GM23248 (cell line): ENCODE measurements at regions not wholly inside any gene's neighbourhood (a gene's known extent, or its start where the extent isn't known, plus 50 kb on each side); places are given as distances from the start of the nearest gene placed in this dataset.

ENCODE experiments used
- DNase-seq: peaks from one replicate; pipeline ENCODE4 v3.0.0-alpha.2; 2015
- H2AFZ ChIP-seq: fragments of 200-600 bp; sonication (generic); 2 replicates; pipeline ENCODE4 v1.6.1; 2016; ENCODE audit warnings: antibody characterized with exemption
- H3F3A ChIP-seq: fragments of 200-600 bp; sonication (generic); 2 replicates; pipeline ENCODE4 v1.6.1; 2016; ENCODE audit warnings: mild to moderate bottlenecking, antibody characterized with exemption, mixed run types; ENCODE audit not compliant: insufficient read depth
- H3K27ac ChIP-seq: fragments of 200-600 bp; sonication (generic); 2 replicates; pipeline ENCODE4 v1.5.1; 2016; ENCODE audit warnings: mild to moderate bottlenecking
- H3K27me3 ChIP-seq: fragments of 200-600 bp; sonication (generic); replicated peaks from 2 replicates; pipeline ENCODE4 v1.6.1; 2016; ENCODE audit warnings: mild to moderate bottlenecking; ENCODE audit not compliant: insufficient read depth
- H3K36me3 ChIP-seq: fragments of 200-600 bp; sonication (generic); 2 replicates; pipeline ENCODE4 v1.6.1; 2016; ENCODE audit warnings: low read depth, mild to moderate bottlenecking
- H3K4me1 ChIP-seq: fragments of 200-600 bp; sonication (generic); 2 replicates; pipeline ENCODE4 v1.6.1; 2016; ENCODE audit warnings: mild to moderate bottlenecking; ENCODE audit not compliant: insufficient read depth
- H3K4me2 ChIP-seq: fragments of 200-600 bp; sonication (generic); one replicate; pipeline ENCODE4 v1.6.1; 2016; ENCODE audit warnings: mild to moderate bottlenecking; ENCODE audit not compliant: unreplicated experiment
- H3K4me3 ChIP-seq: fragments of 200-600 bp; sonication (generic); 2 replicates; pipeline ENCODE4 v1.5.1; 2016; ENCODE audit warnings: mild to moderate bottlenecking
- H3K79me2 ChIP-seq: fragments of 200-600 bp; sonication (generic); 2 replicates; pipeline ENCODE4 v1.6.1; 2016; ENCODE audit warnings: mild to moderate bottlenecking; ENCODE audit not compliant: insufficient read depth
- H3K9ac ChIP-seq: fragments of 200-600 bp; sonication (generic); 2 replicates; pipeline ENCODE4 v1.6.1; 2016; ENCODE audit warnings: mild to moderate bottlenecking
- H3K9me2 ChIP-seq: fragments of 200-600 bp; sonication (generic); 2 replicates; pipeline ENCODE4 v1.6.1; 2016; ENCODE audit warnings: mixed run types, mild to moderate bottlenecking, moderate library complexity; ENCODE audit not compliant: insufficient read depth
- H3K9me3 ChIP-seq: fragments of 200-600 bp; sonication (generic); one replicate; pipeline ENCODE4 v1.6.1; 2017; ENCODE audit warnings: low read depth
- H4K20me1 ChIP-seq: fragments of 200-600 bp; sonication (generic); 2 replicates; pipeline ENCODE4 v1.6.0; 2016; ENCODE audit not compliant: insufficient read depth
- EZH2 ChIP-seq: fragments of 200-600 bp; sonication (generic); IDR thresholded peaks from 2 replicates; pipeline ENCODE4 v1.6.1; 2018; ENCODE audit warnings: antibody characterized with exemption, mild to moderate bottlenecking; ENCODE audit not compliant: insufficient read depth, poor library complexity, severe bottlenecking
- EZH2phosphoT487 ChIP-seq: fragments of 200-600 bp; sonication (generic); IDR thresholded peaks from 2 replicates; pipeline ENCODE4 v1.6.1; 2018; ENCODE audit warnings: antibody characterized with exemption, moderate library complexity, mild to moderate bottlenecking, low read depth; ENCODE audit not compliant: insufficient read depth
- WGBS, 2 experiments: methylation state at CpG; one replicate each; pipeline ENCODE4 v1.1.6; 2015 to 2017; ENCODE audit warnings: low lambda C conversion rate in 2 of 2, low coverage in 1 of 2; ENCODE audit errors: missing lambda C conversion rate in 2 of 2; 5-methylcytosine and 5-hydroxymethylcytosine counted together
- in situ Hi-C: fragments of 300-500 bp; cut with MboI; formaldehyde crosslinking; loops from 2 replicates; pipeline ENCODE4 v1.15.0; 2020

GRCh38 chr10:47078393-47079203 lies 167.4 kb downstream of the PTPN20 start:
- in situ Hi-C loops: no loop called here
- no peak overlapping the region for H2AFZ ChIP-seq
- H3K9me2 ChIP-seq: no peaks in the 10 kb centered on the region
- no peaks in the 10 kb centered on the region for H3F3A ChIP-seq
- H3K4me1 ChIP-seq: no peaks in the 10 kb centered on the region
- no peaks in the 10 kb centered on the region for H3K36me3 ChIP-seq
- H3K4me3 ChIP-seq: no peak overlapping the region
- H3K9me3 ChIP-seq: no peaks in the 10 kb centered on the region
- 64 to 72% methylated on average over 8 of the region's 8 CpGs for WGBS, 2 experiments
- no peak overlapping the region for H3K27ac ChIP-seq
- no peak overlapping the region for H3K9ac ChIP-seq
- no peak for DNase-seq
- H3K27me3 ChIP-seq: peaks cover 19% of the 10 kb centered on the region
- no peaks in the 10 kb centered on the region for H4K20me1 ChIP-seq
- H3K4me2 ChIP-seq: no peak overlapping the region
- H3K79me2 ChIP-seq: no peaks in the 10 kb centered on the region
- TF ChIP-seq EZH2 (no peak), EZH2phosphoT487 (no peak)

DNA sequence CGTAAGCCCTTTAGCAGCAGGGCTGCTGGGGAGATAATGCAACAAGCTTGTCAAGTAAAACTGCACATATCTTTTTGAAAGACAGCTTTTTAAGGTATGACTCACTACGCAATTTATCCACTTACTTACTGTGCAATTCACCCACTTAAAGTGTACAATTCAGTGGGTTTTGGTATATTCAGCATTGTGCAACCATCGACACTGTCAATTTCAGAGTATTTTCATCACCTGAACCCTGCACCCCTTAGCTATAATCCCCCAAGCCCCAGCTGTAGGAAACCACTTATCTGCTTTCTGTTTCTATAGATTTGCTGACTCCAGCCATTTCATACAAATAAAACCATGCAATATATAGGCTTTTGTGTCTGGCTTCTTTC lies 168.0 kb downstream of the PTPN20 start:
- H3K79me2 ChIP-seq: no peaks in the 10 kb centered on the region
- H3K9ac ChIP-seq: no peak overlapping the region
- no peak for DNase-seq
- no peaks in the 10 kb centered on the region for H3K36me3 ChIP-seq
- in situ Hi-C loops: no loop called here
- no peaks in the 10 kb centered on the region for H3F3A ChIP-seq
- no peaks in the 10 kb centered on the region for H3K9me3 ChIP-seq
- H3K4me1 ChIP-seq: no peaks in the 10 kb centered on the region
- H3K4me3 ChIP-seq: no peak overlapping the region
- TF ChIP-seq EZH2phosphoT487 (no peak), EZH2 (no peak)
- H3K27ac ChIP-seq: no peak overlapping the region
- no peaks in the 10 kb centered on the region for H3K9me2 ChIP-seq
- H2AFZ ChIP-seq: no peak overlapping the region
- H3K27me3 ChIP-seq: peaks cover 13% of the 10 kb centered on the region
- no peak overlapping the region for H3K4me2 ChIP-seq
- no peaks in the 10 kb centered on the region for H4K20me1 ChIP-seq
- WGBS, 2 experiments: 49 to 54% methylated on average over 3 of the region's 3 CpGs

DNA sequence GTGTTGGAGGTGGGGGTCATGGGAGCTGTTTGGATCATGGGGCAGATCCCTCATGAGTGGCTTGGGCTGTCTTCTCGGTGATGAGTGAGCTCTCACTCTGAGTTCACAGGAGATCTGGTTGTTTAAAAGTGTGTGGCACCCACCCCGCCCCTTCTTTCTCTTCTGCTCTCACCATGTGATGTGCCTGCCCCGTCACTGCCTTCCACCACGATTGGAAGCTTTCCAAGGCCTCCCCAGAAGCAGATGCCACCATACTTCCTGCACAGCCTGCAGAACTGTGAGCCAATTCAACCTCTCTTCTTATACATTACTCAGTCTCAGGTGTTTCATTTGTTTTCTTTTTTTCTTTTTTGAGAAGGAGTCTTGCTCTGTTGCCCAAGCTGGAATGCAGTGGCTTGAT lies 170.0 kb downstream of the PTPN20 start:
- Histone ChIP-seq H3F3A (no peaks in the 10 kb centered on the region), H3K27ac (no peak overlapping the region), H3K4me3 (no peak overlapping the region), H3K4me2 (no peak overlapping the region), H4K20me1 (no peaks in the 10 kb centered on the region), H3K4me1 (no peaks in the 10 kb centered on the region), H3K27me3 (peaks cover 3% of the 10 kb centered on the region), H3K9ac (no peak overlapping the region), H3K36me3 (no peaks in the 10 kb centered on the region), H3K9me3 (no peaks in the 10 kb centered on the region), H2AFZ (no peak overlapping the region), H3K79me2 (no peaks in the 10 kb centered on the region), H3K9me2 (no peaks in the 10 kb centered on the region)
- WGBS, 2 experiments: 28 to 32% methylated on average over 4 of the region's 4 CpGs
- in situ Hi-C loops: no loop called here
- TF ChIP-seq EZH2 (no peak), EZH2phosphoT487 (no peak)
- DNase-seq: no peak

DNA sequence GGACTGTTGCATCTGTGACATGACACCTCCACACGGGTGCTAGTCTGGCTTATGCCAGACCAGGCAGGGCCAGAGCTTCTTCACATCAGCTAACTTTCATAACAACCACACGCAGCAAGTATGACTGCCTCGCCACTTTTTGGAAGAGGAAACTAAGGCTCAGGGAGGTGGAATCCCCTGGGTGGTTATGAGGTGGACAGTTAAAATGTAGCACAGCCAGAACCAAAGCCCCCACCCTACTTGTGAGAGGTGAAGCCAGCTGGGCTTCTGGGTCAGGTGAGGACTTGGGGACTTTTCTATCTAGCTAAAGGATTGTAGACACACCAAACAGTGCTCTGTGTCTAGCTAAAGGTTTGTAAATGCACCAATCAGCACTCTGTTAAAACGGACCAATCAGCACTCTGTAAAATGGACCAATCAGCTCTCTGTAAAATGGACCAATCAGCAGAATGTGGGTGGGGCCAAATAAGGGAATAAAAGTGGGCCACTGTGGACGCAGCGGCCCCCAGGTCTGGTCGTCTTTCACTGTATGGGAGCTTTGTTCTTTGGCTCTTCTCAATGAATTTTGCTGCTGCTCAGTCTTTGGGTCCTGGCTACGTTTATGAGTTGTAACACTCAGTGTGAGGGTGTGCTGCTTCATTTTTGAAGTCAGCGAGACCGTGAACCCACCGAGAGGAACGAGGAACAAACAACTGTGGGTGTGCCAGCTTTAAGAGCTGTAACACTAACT lies 171.0 kb downstream of the PTPN20 start:
- H2AFZ ChIP-seq: no peak overlapping the region
- H3K27me3 ChIP-seq: peaks cover 3% of the 10 kb centered on the region
- WGBS, 2 experiments: 46 to 54% methylated on average over 12 of the region's 12 CpGs
- H3K4me3 ChIP-seq: no peak overlapping the region
- no peak overlapping the region for H3K27ac ChIP-seq
- no peak for DNase-seq
- H3K9me2 ChIP-seq: no peaks in the 10 kb centered on the region
- no peaks in the 10 kb centered on the region for H3K9me3 ChIP-seq
- H3K4me2 ChIP-seq: no peak overlapping the region
- H4K20me1 ChIP-seq: no peaks in the 10 kb centered on the region
- H3K79me2 ChIP-seq: no peaks in the 10 kb centered on the region
- H3K9ac ChIP-seq: no peak overlapping the region
- no peaks in the 10 kb centered on the region for H3K4me1 ChIP-seq
- no peaks in the 10 kb centered on the region for H3K36me3 ChIP-seq
- in situ Hi-C loops: no loop called here
- no peaks in the 10 kb centered on the region for H3F3A ChIP-seq
- TF ChIP-seq EZH2: no peak
- TF ChIP-seq EZH2phosphoT487: no peak
